SK-N-SH (cell line): ENCODE measurements at regions not wholly inside any gene's neighbourhood (a gene's known extent, or its start where the extent isn't known, plus 50 kb on each side); places are given as distances from the start of the nearest gene placed in this dataset.

Experiments used
- CTCF ChIA-PET: fragments of 300-600, 350-600 bp; formaldehyde crosslinking; extraction: SDS; loops from one replicate; lab custom pipeline; 2021; lab: Yijun Ruan, JAX
- POLR2A ChIA-PET: fragments of 350-600 bp; sonication (Branson Sonifier 250); formaldehyde crosslinking; extraction: SDS; loops from one replicate; lab custom pipeline; 2020; ENCODE audit warnings: antibody characterized with exemption, inconsistent platforms; lab: Yijun Ruan, JAX
- DNase-seq: peaks from one replicate; pipeline ENCODE4 v3.0.0; 2012
- H2AFZ ChIP-seq: fragments of 200-600 bp; sonication (generic); 2 replicates; pipeline ENCODE4 v1.8.1; 2016; ENCODE audit warnings: antibody characterized with exemption, mild to moderate bottlenecking, low read depth
- H3F3A ChIP-seq: fragments of 200-600 bp; sonication (generic); replicated peaks from 2 replicates; pipeline ENCODE3; 2016; ENCODE audit warnings: antibody characterized with exemption, mild to moderate bottlenecking; ENCODE audit not compliant: insufficient read depth
- H3K27ac ChIP-seq, 2 experiments: fragments of 200-500 bp in 1 of 2; fragments of 200-600 bp in 1 of 2; sonication (Bioruptor generic) in 1 of 2; sonication (generic), shearing (Covaris generic) in 1 of 2; 2 replicates each; pipeline versions ENCODE4 v1.5.1 to v1.6.1; 2014 to 2016; ENCODE audit warnings: low read depth in 2 of 2, inconsistent platforms in 1 of 2, low read length in 1 of 2, mild to moderate bottlenecking in 1 of 2, mixed read lengths in 1 of 2
- H3K27me3 ChIP-seq: fragments of 200-600 bp; sonication (generic), shearing (Covaris generic); 2 replicates; pipeline ENCODE4 v1.6.1; 2016; ENCODE audit warnings: mixed run types; ENCODE audit not compliant: insufficient read depth
- H3K36me3 ChIP-seq, 2 experiments: fragments of 200-500 bp in 1 of 2; fragments of 200-600 bp in 1 of 2; sonication (Bioruptor generic) in 1 of 2; sonication (generic) in 1 of 2; replicated peaks in 1 of 2; 2 replicates each; pipeline versions ENCODE3 to v1.5.1; 2014 to 2016; ENCODE audit warnings: low read length in 1 of 2, mild to moderate bottlenecking in 1 of 2; ENCODE audit not compliant: insufficient read depth in 2 of 2, control insufficient read depth in 1 of 2
- H3K4me1 ChIP-seq, 2 experiments: fragments of 200-500 bp in 1 of 2; fragments of 200-600 bp in 1 of 2; sonication (Bioruptor generic) in 1 of 2; sonication (generic), shearing (Covaris generic) in 1 of 2; 2 replicates each; pipeline versions ENCODE4 v1.5.1 to v1.6.1; 2014 to 2016; ENCODE audit warnings: low read depth in 1 of 2, low read length in 1 of 2, mixed run types in 1 of 2; ENCODE audit not compliant: insufficient read depth in 2 of 2, control insufficient read depth in 1 of 2
- H3K4me2 ChIP-seq: fragments of 200-600 bp; sonication (generic), shearing (Covaris generic); 2 replicates; pipeline ENCODE4 v1.6.1; 2017; ENCODE audit warnings: mixed run types
- H3K4me3 ChIP-seq, 2 experiments: fragments of 200-500 bp in 1 of 2; fragments of 200-600 bp in 1 of 2; sonication (Bioruptor generic) in 1 of 2; sonication (generic), shearing (Covaris generic) in 1 of 2; 2 replicates each; pipeline versions ENCODE4 v1.5.1 to v1.8.1; 2014 to 2016; ENCODE audit warnings: low read depth in 2 of 2, inconsistent platforms in 1 of 2, low read length in 1 of 2, mild to moderate bottlenecking in 1 of 2, mixed read lengths in 1 of 2, moderate library complexity in 1 of 2
- H3K79me2 ChIP-seq: fragments of 200-600 bp; sonication (generic); 2 replicates; pipeline ENCODE4 v1.8.1; 2017; ENCODE audit warnings: mild to moderate bottlenecking; ENCODE audit not compliant: insufficient read depth
- H3K9ac ChIP-seq: fragments of 200-600 bp; sonication (generic); 2 replicates; pipeline ENCODE4 v1.6.1; 2017; ENCODE audit warnings: mixed run types
- H3K9me2 ChIP-seq: fragments of 200-600 bp; sonication (generic); 2 replicates; pipeline ENCODE4 v1.6.1; 2017; ENCODE audit warnings: mixed run types
- H3K9me3 ChIP-seq: fragments of 200-600 bp; sonication (generic); 2 replicates; pipeline ENCODE4 v1.6.1; 2017; ENCODE audit warnings: mixed run types, mild to moderate bottlenecking, moderate library complexity
- H4K20me1 ChIP-seq: fragments of 200-600 bp; sonication (generic); 2 replicates; pipeline ENCODE4 v1.6.1; 2017; ENCODE audit warnings: mild to moderate bottlenecking, mixed run types; ENCODE audit not compliant: insufficient read depth
- ELF1 ChIP-seq: IDR thresholded peaks from 2 replicates; pipeline ENCODE4 v1.4.0; 2012
- EP300 ChIP-seq, 2 experiments: IDR thresholded peaks; 2 replicates each; pipeline versions ENCODE4 v1.4.0 to v1.6.1; 2012; ENCODE audit warnings: borderline replicate concordance in 1 of 2, low read depth in 1 of 2, low read length in 1 of 2
- FOXM1 ChIP-seq: IDR thresholded peaks from 2 replicates; pipeline ENCODE4 v1.4.0; 2012; ENCODE audit warnings: low read depth, mild to moderate bottlenecking
- GABPA ChIP-seq: IDR thresholded peaks from 2 replicates; pipeline ENCODE4 v1.4.0; 2012; ENCODE audit warnings: low read depth, mild to moderate bottlenecking
- MEF2A ChIP-seq: IDR thresholded peaks from 2 replicates; pipeline ENCODE4 v1.4.0; 2012; ENCODE audit warnings: low read depth, borderline replicate concordance
- RCOR1 ChIP-seq: fragments of 150-350 bp; IDR thresholded peaks from 2 replicates; pipeline ENCODE4 v1.6.1; 2017; ENCODE audit warnings: antibody characterized with exemption, low read length
- SIN3A ChIP-seq: IDR thresholded peaks from 2 replicates; pipeline ENCODE4 v1.6.1; 2012; ENCODE audit warnings: low read depth, mild to moderate bottlenecking, low read length, moderate library complexity, borderline replicate concordance
- SMC3 ChIP-seq: IDR thresholded peaks from 2 replicates; pipeline ENCODE4 v1.6.1; 2012; ENCODE audit warnings: low read depth, low read length, improper control_type of control experiment
- TCF12 ChIP-seq: IDR thresholded peaks from 2 replicates; pipeline ENCODE4 v1.4.0; 2012
- WGBS: methylation state at CpG from one replicate; pipeline ENCODE4 v1.1.6; 2017; ENCODE audit warnings: low lambda C conversion rate; 5-methylcytosine and 5-hydroxymethylcytosine counted together
- TF ChIP-seq, protein P1 (sequence below): IDR thresholded peaks from 2 replicates; pipeline ENCODE4 v1.4.0; 2012; ENCODE audit warnings: low read depth, borderline replicate concordance
- TF ChIP-seq, protein P2 (sequence below): fragments of 150-350 bp; IDR thresholded peaks from 2 replicates; pipeline ENCODE4 v1.6.1; 2016; ENCODE audit warnings: mild to moderate bottlenecking, low read depth, low read length
- TF ChIP-seq, protein P3 (sequence below): IDR thresholded peaks from 2 replicates; pipeline ENCODE4; 2012

DNA sequence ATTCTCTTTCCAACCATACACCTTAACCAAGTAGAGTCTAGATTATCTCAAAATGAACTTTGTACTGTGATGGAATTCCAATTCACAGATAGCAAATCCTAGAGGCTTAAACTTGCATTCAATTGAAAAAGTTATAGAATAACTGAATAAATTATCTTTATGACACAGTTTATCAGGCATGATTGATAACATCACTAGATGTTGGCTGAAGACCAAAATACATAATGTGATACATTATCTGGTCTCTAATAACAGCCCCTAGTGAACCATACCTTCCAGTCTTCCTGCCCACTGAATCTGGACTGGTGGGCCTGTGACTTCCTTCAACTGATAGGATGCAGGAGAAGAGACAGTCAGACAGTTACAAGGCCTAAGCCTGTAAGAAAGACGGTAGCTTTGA, 165.2 kb upstream of the CMC1 start:
- Histone ChIP-seq H4K20me1 (no peaks in the 10 kb centered on the region), H3K27me3 (no peaks in the 10 kb centered on the region; the same call in 1 of the 2 replicates), H3K4me3 (no peak overlapping the region), H3K9me3 (no peaks in the 10 kb centered on the region), H3K27ac (no peak overlapping the region), H3K9me2 (no peaks in the 10 kb centered on the region), H3F3A (no peaks in the 10 kb centered on the region), H3K36me3 (no peaks in the 10 kb centered on the region), H2AFZ (no peak overlapping the region), H3K9ac (no peak overlapping the region), H3K4me1 (no peaks in the 10 kb centered on the region), H3K4me2 (no peak overlapping the region), H3K79me2 (no peaks in the 10 kb centered on the region)
- DNase-seq: no peak
- TF ChIP-seq FOXM1 (no peak), RCOR1 (no peak), GABPA (no peak), EP300 (IDR thresholded peaks at IDR 0.05; ENCODE audit: borderline replicate concordance in 1 of 2, low read depth in 1 of 2, low read length in 1 of 2) (no peak), SMC3 (no peak)
- POLR2A ChIA-PET: no interaction called here
- 36% methylated on average over 1 of the region's 1 CpG for WGBS
- CTCF ChIA-PET: no interaction called here

DNA sequence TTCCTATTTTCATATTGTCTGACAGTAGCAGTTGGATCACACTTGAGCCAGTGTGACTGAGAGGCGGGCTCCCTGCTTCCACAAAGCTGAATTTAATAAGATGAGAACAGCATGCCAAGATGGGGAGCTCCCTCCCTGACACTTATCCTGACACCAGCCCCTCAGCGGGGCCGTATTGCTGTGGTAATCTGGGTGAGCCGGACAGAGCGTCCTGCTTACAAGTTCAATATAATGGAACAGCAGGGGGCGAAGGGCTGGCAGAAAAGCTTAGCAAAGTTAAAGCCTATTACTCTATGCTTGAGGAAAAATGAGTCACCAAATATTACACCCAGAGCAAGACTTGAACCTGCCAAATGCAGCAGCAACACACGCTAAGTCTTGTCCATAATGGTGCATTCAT, 163.8 kb upstream of the CMC1 start:
- Histone ChIP-seq H3F3A (no peaks in the 10 kb centered on the region), H3K27ac (no peak overlapping the region), H3K9me2 (no peaks in the 10 kb centered on the region), H3K36me3 (no peaks in the 10 kb centered on the region), H2AFZ (no peak overlapping the region)
- 27% methylated on average over 7 of the region's 7 CpGs for WGBS
- CTCF ChIA-PET: no interaction called here
- POLR2A ChIA-PET: no interaction called here
- TF ChIP-seq EP300 (IDR thresholded peaks at IDR 0.05; ENCODE audit: borderline replicate concordance in 1 of 2, low read depth in 1 of 2, low read length in 1 of 2): no peak
- no peak for TF ChIP-seq SIN3A
- TF ChIP-seq, protein P1, sequence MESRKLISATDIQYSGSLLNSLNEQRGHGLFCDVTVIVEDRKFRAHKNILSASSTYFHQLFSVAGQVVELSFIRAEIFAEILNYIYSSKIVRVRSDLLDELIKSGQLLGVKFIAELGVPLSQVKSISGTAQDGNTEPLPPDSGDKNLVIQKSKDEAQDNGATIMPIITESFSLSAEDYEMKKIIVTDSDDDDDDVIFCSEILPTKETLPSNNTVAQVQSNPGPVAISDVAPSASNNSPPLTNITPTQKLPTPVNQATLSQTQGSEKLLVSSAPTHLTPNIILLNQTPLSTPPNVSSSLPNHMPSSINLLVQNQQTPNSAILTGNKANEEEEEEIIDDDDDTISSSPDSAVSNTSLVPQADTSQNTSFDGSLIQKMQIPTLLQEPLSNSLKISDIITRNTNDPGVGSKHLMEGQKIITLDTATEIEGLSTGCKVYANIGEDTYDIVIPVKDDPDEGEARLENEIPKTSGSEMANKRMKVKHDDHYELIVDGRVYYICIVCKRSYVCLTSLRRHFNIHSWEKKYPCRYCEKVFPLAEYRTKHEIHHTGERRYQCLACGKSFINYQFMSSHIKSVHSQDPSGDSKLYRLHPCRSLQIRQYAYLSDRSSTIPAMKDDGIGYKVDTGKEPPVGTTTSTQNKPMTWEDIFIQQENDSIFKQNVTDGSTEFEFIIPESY: no peak
- no peak for TF ChIP-seq ELF1
- TF ChIP-seq, protein P2, sequence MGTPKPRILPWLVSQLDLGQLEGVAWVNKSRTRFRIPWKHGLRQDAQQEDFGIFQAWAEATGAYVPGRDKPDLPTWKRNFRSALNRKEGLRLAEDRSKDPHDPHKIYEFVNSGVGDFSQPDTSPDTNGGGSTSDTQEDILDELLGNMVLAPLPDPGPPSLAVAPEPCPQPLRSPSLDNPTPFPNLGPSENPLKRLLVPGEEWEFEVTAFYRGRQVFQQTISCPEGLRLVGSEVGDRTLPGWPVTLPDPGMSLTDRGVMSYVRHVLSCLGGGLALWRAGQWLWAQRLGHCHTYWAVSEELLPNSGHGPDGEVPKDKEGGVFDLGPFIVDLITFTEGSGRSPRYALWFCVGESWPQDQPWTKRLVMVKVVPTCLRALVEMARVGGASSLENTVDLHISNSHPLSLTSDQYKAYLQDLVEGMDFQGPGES: no peak
- TF ChIP-seq, protein P3, sequence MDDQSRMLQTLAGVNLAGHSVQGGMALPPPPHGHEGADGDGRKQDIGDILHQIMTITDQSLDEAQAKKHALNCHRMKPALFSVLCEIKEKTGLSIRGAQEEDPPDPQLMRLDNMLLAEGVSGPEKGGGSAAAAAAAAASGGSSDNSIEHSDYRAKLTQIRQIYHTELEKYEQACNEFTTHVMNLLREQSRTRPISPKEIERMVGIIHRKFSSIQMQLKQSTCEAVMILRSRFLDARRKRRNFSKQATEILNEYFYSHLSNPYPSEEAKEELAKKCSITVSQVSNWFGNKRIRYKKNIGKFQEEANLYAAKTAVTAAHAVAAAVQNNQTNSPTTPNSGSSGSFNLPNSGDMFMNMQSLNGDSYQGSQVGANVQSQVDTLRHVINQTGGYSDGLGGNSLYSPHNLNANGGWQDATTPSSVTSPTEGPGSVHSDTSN: no peak
- no peak for TF ChIP-seq TCF12
- TF ChIP-seq MEF2A: no peak
- TF ChIP-seq, all 33 proteins: peak for 0
- Histone ChIP-seq H3K4me3 (no peak overlapping the region), H3K4me2 (no peak overlapping the region), H3K27me3 (no peaks in the 10 kb centered on the region; the same call in 1 of the 2 replicates), H4K20me1 (no peaks in the 10 kb centered on the region), H3K4me1 (no peaks in the 10 kb centered on the region), H3K9ac (no peak overlapping the region), H3K9me3 (no peaks in the 10 kb centered on the region), H3K79me2 (no peaks in the 10 kb centered on the region)
- DNase-seq: no peak
